ENCODE measurements at regions not wholly inside any gene's neighbourhood (a gene's known extent, or its start where the extent isn't known, plus 50 kb on each side); places are given as distances from the start of the nearest gene placed in this dataset.

- TF ChIP-seq NCOA2 (IDR thresholded peaks at IDR 0.05; ENCODE audit: partially characterized antibody in 2 of 2) = no peak
- TF ChIP-seq IRF9 (tag; IDR thresholded peaks at IDR 0.05) = no peak
- TF ChIP-seq REST (IDR thresholded peaks at IDR 0.05; ENCODE audit: borderline replicate concordance) = no peak
- TF ChIP-seq REST (CRISPR knock-in tag; IDR thresholded peaks at IDR 0.05; ENCODE audit: low read depth) = no peak
- TF ChIP-seq, protein P1, sequence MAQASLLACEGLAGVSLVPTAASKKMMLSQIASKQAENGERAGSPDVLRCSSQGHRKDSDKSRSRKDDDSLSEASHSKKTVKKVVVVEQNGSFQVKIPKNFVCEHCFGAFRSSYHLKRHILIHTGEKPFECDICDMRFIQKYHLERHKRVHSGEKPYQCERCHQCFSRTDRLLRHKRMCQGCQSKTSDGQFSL (CRISPR knock-in tag; IDR thresholded peaks at IDR 0.05) = no peak
- TF ChIP-seq, protein P1 (tag; IDR thresholded peaks at IDR 0.05) = no peak
- TF ChIP-seq FOSL1 (tag; conservative IDR thresholded peaks at IDR 0.05) = peak; percentile 71; the same call in 1 of the 2 replicates
- TF ChIP-seq, protein P2, sequence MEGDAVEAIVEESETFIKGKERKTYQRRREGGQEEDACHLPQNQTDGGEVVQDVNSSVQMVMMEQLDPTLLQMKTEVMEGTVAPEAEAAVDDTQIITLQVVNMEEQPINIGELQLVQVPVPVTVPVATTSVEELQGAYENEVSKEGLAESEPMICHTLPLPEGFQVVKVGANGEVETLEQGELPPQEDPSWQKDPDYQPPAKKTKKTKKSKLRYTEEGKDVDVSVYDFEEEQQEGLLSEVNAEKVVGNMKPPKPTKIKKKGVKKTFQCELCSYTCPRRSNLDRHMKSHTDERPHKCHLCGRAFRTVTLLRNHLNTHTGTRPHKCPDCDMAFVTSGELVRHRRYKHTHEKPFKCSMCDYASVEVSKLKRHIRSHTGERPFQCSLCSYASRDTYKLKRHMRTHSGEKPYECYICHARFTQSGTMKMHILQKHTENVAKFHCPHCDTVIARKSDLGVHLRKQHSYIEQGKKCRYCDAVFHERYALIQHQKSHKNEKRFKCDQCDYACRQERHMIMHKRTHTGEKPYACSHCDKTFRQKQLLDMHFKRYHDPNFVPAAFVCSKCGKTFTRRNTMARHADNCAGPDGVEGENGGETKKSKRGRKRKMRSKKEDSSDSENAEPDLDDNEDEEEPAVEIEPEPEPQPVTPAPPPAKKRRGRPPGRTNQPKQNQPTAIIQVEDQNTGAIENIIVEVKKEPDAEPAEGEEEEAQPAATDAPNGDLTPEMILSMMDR (IDR thresholded peaks at IDR 0.05 in 2 of 3, conservative IDR thresholded peaks at IDR 0.05 in 1 of 3; ENCODE audit: insufficient read depth in 2 of 3, low read depth in 1 of 3, low read length in 3 of 3) = no peak
- TF ChIP-seq ELF1 (tag; IDR thresholded peaks at IDR 0.05) = no peak
- TF ChIP-seq KLF6 (CRISPR knock-in tag; IDR thresholded peaks at IDR 0.05; ENCODE audit: borderline replicate concordance) = no peak
- TF ChIP-seq ZNF232 (CRISPR knock-in tag; IDR thresholded peaks at IDR 0.05) = no peak
These were observed 230.9 kb upstream of the IRF2BP2 start for GRCh38 chr1:234840843-234841242.

Measured in K562 (cell line).